A673 (cell line): ENCODE measurements at regions not wholly inside any gene's neighbourhood (a gene's known extent, or its start where the extent isn't known, plus 50 kb on each side); places are given as distances from the start of the nearest gene placed in this dataset.

ENCODE experiments used
- BruUV-seq: library from RNA; stranded (reverse); fragments of 400-500 nt; replicated peaks from 2 replicates; lab custom pipeline; 2021; lab: Mats Ljungman, UMichigan
- CTCF ChIA-PET: fragments of 300-600 bp; sonication (Branson Sonifier 250); formaldehyde crosslinking; loops from one replicate; lab custom pipeline; 2022; ENCODE audit warnings: antibody characterized with exemption; lab: Charles Lee
- POLR2A ChIA-PET: fragments of 300-600 bp; sonication (Branson Sonifier 250); formaldehyde crosslinking; loops from one replicate; lab custom pipeline; 2022; ENCODE audit warnings: antibody characterized with exemption; ENCODE audit not compliant: low non-redundant PET; lab: Charles Lee
- DNase-seq: peaks from one replicate; pipeline ENCODE4 v3.0.0-alpha.2; 2015; ENCODE audit warnings: low spot score
- H3K27ac ChIP-seq: fragments of 200-600 bp; sonication (generic); 2 replicates; pipeline ENCODE4 v1.5.1; 2016; ENCODE audit warnings: mixed run types, low read depth, mild to moderate bottlenecking, mixed read lengths, antibody characterized with exemption, low read length; ENCODE audit not compliant: poor library complexity, severe bottlenecking
- H3K27me3 ChIP-seq: fragments of 200-600 bp; sonication (generic); replicated peaks from 2 replicates; pipeline ENCODE4 v1.6.1; 2017; ENCODE audit warnings: mixed run types, low read depth, mild to moderate bottlenecking, mixed read lengths, antibody characterized with exemption, low read length; ENCODE audit not compliant: insufficient read depth, poor library complexity
- H3K36me3 ChIP-seq: fragments of 200-600 bp; sonication (generic); 2 replicates; pipeline ENCODE4 v1.6.1; 2016; ENCODE audit warnings: mixed run types, mild to moderate bottlenecking, mixed read lengths, antibody characterized with exemption, low read length; ENCODE audit not compliant: insufficient read depth, poor library complexity, severe bottlenecking
- H3K4me1 ChIP-seq: fragments of 200-600 bp; sonication (generic); 2 replicates; pipeline ENCODE4 v1.6.1; 2017; ENCODE audit warnings: mixed run types, mild to moderate bottlenecking, mixed read lengths, antibody characterized with exemption, low read length; ENCODE audit not compliant: insufficient read depth, poor library complexity, severe bottlenecking
- H3K4me3 ChIP-seq: fragments of 200-600 bp; sonication (generic); 2 replicates; pipeline ENCODE4 v1.5.1; 2016; ENCODE audit warnings: low read depth, mixed run types, mild to moderate bottlenecking, mixed read lengths, low read length; ENCODE audit not compliant: poor library complexity, severe bottlenecking
- H3K9me3 ChIP-seq: fragments of 200-600 bp; sonication (generic); 2 replicates; pipeline ENCODE4 v1.6.1; 2016; ENCODE audit warnings: mixed run types, low read depth, mild to moderate bottlenecking, mixed read lengths, antibody characterized with exemption, low read length; ENCODE audit not compliant: poor library complexity, severe bottlenecking
- CTCF ChIP-seq: fragments of 300-800, 200-600 bp; sonication (generic); conservative IDR thresholded peaks from 2 replicates; pipeline ENCODE4 v1.5.1; 2017; ENCODE audit warnings: low read depth, mild to moderate bottlenecking, antibody characterized with exemption, low read length, moderate library complexity, mixed read lengths
- EZH2 ChIP-seq: fragments of 200-600 bp; sonication (generic); IDR thresholded peaks from 2 replicates; pipeline ENCODE4 v1.6.1; 2017; ENCODE audit warnings: borderline replicate concordance, low read depth, mild to moderate bottlenecking, mixed read lengths, antibody characterized with exemption, low read length; ENCODE audit not compliant: poor library complexity, severe bottlenecking
- intact Hi-C: fragments of 100-400 bp; cut with micrococcal nuclease; formaldehyde crosslinking; loops from one replicate; pipeline ENCODE4 v1.10.0; 2022; ENCODE audit not compliant: unreplicated experiment

- no peaks in the 10 kb centered on the region for H3K4me1 ChIP-seq
- POLR2A ChIA-PET, result no interaction called here
- H3K27me3 ChIP-seq, result no peaks in the 10 kb centered on the region
- DNase-seq, result no peak
- no peaks in the 10 kb centered on the region for H3K36me3 ChIP-seq
- no TSS peak for BruUV-seq
- H3K27ac ChIP-seq, result no peak overlapping the region
- intact Hi-C loops, result no loop called here
- H3K9me3 ChIP-seq, result no peaks in the 10 kb centered on the region
- CTCF ChIA-PET, result no interaction called here
- H3K4me3 ChIP-seq, result no peak overlapping the region
- TF ChIP-seq CTCF (no peak), EZH2 (no peak)
These were observed 208.9 kb downstream of the IBTK start for GRCh38 chr6:82038631-82039030.

DNA sequence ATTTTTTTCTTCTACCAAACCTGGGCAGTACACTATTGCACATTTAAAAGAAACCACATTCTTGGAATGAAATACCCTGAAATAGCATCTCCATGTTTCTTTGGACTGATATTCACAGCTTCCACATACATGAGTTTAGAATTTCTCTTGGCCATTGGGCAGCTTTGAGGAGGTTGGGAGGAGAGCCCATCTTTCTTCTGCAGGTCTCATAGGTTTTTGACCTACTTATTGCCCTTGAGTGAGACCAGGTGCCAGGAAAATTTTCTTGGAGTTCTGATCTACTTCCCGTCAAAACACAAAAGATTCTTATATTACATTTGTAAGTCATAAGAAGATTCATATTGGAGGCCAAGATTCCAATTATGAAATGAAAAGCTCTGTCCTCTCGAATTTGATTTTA lies 212.0 kb downstream of the IBTK start:
- H3K4me3 ChIP-seq, result no peak overlapping the region
- no peak for DNase-seq
- intact Hi-C loops, result no loop called here
- CTCF ChIA-PET, result no interaction called here
- no peak overlapping the region for H3K27ac ChIP-seq
- H3K36me3 ChIP-seq, result no peaks in the 10 kb centered on the region
- POLR2A ChIA-PET, result no interaction called here
- no peaks in the 10 kb centered on the region for H3K27me3 ChIP-seq
- H3K9me3 ChIP-seq, result no peaks in the 10 kb centered on the region
- BruUV-seq, result no TSS peak
- no peak for TF ChIP-seq CTCF
- TF ChIP-seq EZH2, result no peak
- no peaks in the 10 kb centered on the region for H3K4me1 ChIP-seq

GRCh38 chr6:82033631-82034211 lies 213.8 kb downstream of the IBTK start:
- no peak for TF ChIP-seq CTCF
- no peak for TF ChIP-seq EZH2
- H3K4me3 ChIP-seq, result no peak overlapping the region
- no TSS peak for BruUV-seq
- CTCF ChIA-PET, result no interaction called here
- no peaks in the 10 kb centered on the region for H3K4me1 ChIP-seq
- H3K27me3 ChIP-seq, result no peaks in the 10 kb centered on the region
- intact Hi-C loops, result no loop called here
- no peak for DNase-seq
- H3K9me3 ChIP-seq, result no peaks in the 10 kb centered on the region
- H3K36me3 ChIP-seq, result no peaks in the 10 kb centered on the region
- POLR2A ChIA-PET, result no interaction called here
- no peak overlapping the region for H3K27ac ChIP-seq
